GM18519 (cell line): ENCODE measurements at regions not wholly inside any gene's neighbourhood (a gene's known extent, or its start where the extent isn't known, plus 50 kb on each side); places are given as distances from the start of the nearest gene placed in this dataset.

Experiments
- ATAC-seq: cut with Tn5 transposase; IDR thresholded peaks from one replicate; pipeline ENCODE4 v1.9.1; 2021; ENCODE audit warnings: mild to moderate bottlenecking, moderate library complexity; ENCODE audit not compliant: unreplicated experiment, low FRiP score

- no peak for ATAC-seq
Measured at GRCh38 chr1:218705911-218706893, 361.1 kb downstream of the TGFB2 start.

DNA sequence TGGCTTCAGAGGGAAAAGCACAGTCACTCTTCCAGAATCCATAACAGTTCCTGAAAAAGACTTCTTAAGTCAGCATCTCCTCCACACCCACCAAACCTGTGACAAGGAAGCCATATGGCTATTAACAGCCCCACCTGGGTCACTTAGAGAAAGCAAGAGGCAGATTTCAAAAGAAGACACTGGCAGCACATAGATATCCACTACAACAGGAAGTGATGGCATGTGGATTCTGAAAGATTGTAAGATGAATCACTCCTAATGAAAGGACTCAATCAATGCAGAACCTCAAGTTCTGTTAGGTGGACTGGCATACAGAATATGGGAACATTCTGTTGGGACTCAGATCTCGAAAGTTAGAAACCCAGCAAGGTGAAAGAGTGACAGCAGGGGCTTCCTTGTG lies 365.9 kb downstream of the TGFB2 start:
- ATAC-seq: no peak

- no peak for ATAC-seq
Measured at GRCh38 chr1:218711884-218712674, 366.9 kb downstream of the TGFB2 start.

DNA sequence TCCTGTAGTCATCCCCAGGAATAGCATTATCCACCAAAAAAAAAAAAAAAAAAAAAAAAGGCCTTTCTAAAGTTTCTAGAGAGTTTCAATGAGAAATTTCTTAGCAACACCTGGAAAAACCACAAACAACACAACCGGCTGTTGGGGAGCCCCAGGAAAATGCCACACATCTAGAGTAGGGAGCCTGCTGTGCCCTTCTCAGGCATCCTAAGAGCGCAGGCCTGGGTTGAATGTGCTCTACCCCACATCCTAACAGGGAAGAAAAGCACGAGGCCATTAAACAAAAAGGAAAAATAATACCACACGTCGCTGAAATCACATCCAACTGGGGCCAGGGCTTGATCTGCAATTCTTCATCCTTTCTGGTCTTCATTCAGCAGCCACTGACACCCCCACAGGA lies 367.5 kb downstream of the TGFB2 start:
- ATAC-seq: no peak

- ATAC-seq: no peak
Measured at GRCh38 chr1:218715961-218716669, 371.0 kb downstream of the TGFB2 start.

DNA sequence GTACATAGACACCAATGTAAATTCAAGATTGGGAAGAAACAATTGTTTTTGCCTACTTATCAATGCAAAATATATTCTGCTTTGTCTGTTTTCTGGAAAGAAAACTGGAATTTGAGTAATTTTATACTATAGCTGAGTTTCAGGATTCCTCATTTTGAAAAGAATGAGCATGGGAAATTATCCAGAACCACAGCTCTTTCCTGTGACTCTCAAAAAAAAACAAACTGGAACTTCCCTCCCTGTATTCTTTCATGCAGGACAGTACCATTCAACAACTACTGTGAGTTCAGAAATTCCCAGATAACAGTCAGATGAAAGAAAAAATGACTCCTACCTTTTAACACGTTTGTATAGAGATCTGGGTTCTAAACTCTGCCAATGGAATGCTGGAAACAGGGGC lies 372.4 kb downstream of the TGFB2 start:
- ATAC-seq: no peak

DNA sequence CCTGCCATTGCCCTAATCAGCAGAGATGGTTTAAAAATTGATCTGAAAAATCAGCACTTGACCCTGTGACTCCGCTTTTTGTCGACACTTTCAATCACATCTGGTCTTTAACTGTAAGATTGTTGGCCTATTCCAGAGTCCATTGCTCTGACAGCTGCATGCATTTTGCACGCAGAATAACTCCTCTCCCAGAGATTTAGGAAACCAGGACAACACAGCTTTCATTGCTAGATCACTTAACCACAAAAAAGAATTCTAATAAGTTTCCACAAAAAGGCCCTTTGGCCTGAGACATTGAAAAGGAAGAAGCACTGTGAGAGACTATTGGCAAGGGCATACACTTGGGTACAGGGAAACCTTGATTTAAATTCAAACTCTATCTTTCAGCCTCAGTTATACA lies 373.1 kb downstream of the TGFB2 start:
- no peak for ATAC-seq

DNA sequence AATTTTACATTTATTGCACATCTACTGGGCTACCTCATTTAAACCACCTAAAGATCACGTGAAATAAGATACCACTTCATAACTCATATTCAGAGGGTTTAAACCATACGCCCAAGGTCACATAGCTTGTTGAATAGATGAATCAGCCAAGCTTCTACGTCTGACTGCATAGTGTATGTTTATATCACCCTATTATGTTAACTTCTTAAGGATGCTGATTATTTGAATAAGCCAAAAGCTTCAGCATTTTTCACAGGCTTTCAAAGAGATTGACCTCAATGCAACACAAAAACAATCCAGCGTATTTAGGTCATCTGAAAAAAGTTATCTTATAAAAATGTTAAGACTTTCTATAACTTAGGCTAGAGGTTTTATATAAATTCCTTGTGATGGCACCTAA lies 373.8 kb downstream of the TGFB2 start:
- ATAC-seq: no peak

GRCh38 chr1:218728898-218729565 lies 383.9 kb downstream of the TGFB2 start:
- no peak for ATAC-seq

- ATAC-seq: no peak
Measured at GRCh38 chr1:218735436-218736032, 390.4 kb downstream of the TGFB2 start.

DNA sequence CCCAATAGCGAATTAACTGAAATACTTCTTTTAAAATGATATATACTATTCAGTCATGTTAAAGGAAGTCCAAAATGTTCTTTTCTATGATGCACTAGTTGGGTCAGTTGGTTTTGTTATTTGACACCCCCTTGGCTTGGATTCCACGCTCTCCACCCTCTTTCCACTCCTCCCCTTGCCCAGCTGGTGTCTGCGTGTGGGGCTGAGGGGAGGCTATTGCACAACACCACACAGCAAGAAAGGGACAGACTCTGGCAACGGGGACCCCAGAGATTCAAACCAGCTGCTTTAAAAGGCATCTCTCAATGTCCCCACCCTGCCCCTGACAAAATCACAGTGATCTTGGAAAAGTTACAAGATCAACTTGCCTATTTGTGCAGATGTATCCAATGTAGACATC lies 394.3 kb downstream of the TGFB2 start:
- ATAC-seq: no peak

DNA sequence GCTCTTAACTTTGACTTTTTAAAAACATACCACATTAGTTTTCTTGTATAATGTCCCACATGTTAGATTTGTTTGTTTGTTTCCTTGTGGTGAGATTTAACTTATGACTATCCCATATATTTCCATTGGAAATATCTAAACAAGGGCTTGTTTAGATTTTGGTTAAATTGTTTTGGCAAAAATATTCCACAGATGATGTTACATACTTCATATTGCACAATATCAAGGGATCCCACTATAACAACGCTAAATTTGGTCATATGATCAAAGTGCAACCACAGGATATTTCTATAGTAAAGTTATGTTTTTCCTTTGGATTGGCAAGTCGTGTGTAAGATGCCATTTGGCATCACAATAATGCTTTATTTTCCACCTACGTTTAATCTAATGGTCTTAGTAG lies 396.7 kb downstream of the TGFB2 start:
- ATAC-seq: no peak

- no peak for ATAC-seq
Measured at GRCh38 chr1:218742467-218743262, 397.5 kb downstream of the TGFB2 start.

- no peak for ATAC-seq
Measured at GRCh38 chr1:218743861-218744505, 398.8 kb downstream of the TGFB2 start.

GRCh38 chr1:218748071-218748470 lies 402.9 kb downstream of the TGFB2 start:
- ATAC-seq: no peak

GRCh38 chr1:218750216-218750970 lies 405.3 kb downstream of the TGFB2 start:
- no peak for ATAC-seq

DNA sequence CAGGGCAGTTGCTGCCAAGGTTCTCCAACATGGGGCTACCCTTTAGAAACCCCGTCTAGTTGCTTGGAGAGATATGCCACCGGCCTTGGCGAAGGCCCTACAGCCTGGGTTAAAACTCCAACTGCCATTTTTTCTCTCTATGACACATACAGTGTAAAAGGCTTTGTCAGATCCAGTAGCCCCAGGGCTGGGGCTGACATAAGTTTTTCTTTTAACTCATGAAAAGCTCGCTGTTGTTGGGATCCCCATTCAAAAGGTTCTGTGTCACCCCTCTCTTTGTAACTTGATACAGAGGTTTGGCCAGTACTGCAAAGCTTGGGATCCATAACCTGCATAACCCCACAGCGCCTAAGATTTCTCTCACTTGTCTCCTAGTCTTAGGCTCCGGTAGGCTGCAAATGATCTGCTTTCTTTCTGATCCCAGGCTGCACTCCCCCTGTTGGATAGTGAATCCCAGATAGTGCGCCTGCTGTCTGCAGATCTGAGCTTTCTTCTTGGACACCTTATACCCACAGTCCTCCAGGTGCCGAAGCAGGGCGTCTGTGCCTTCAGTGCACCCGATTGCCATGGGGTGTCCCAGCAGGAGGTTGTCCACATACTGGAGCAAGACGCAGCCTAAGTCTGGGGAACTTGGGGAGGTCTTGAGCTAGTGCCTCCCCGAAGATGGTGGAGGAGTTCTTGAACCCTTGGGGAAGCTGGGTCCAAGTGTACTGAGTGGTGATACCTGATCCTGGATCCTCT lies 406.2 kb downstream of the TGFB2 start:
- ATAC-seq: no peak
